C4-2B (cell line): ENCODE measurements at regions not wholly inside any gene's neighbourhood (a gene's known extent, or its start where the extent isn't known, plus 50 kb on each side); places are given as distances from the start of the nearest gene placed in this dataset.

Source experiments
- CTCF ChIP-seq: fragments of 450-650 bp; conservative IDR thresholded peaks from 2 replicates; pipeline ENCODE4 v1.5.1; 2017; ENCODE audit warnings: mild to moderate bottlenecking
- ZFX ChIP-seq: fragments of 450-650 bp; IDR thresholded peaks from 2 replicates; pipeline ENCODE4 v1.6.1; 2017

GRCh38 chr20:20843982-20844381 lies 131.5 kb upstream of the RALGAPA2 start:
- TF ChIP-seq CTCF (no peak), ZFX (no peak)
